Activated naive CD4-positive, alpha-beta T cell treated with anti-CD3 and anti-CD28 coated beads, Interleukin-2, amount 10 ng/mL, durations not matched to agents 7 days and 5 days (primary cell): ENCODE measurements at regions not wholly inside any gene's neighbourhood (a gene's known extent, or its start where the extent isn't known, plus 50 kb on each side); places are given as distances from the start of the nearest gene placed in this dataset.

Experiments used
- CTCF ChIA-PET: fragments of 350-600 bp; sonication (Branson Sonifier 250); formaldehyde crosslinking; loops from one replicate; lab custom pipeline; 2021; ENCODE audit warnings: antibody characterized with exemption; lab: Charles Lee
- DNase-seq: peaks from one replicate; pipeline ENCODE4 v3.0.0-alpha.2; 2020
- H3K27ac Mint-ChIP-seq: one replicate; pipeline ENCODE4 v1.8.0; 2021; ENCODE audit warnings: mild to moderate bottlenecking, moderate library complexity, mixed read lengths
- H3K27me3 Mint-ChIP-seq: one replicate; pipeline ENCODE4 v1.8.0; 2021; ENCODE audit warnings: mild to moderate bottlenecking, mixed read lengths
- H3K36me3 Mint-ChIP-seq: one replicate; pipeline ENCODE4 v1.8.0; 2021; ENCODE audit warnings: mixed read lengths
- H3K4me1 Mint-ChIP-seq: one replicate; pipeline ENCODE4 v1.8.0; 2021; ENCODE audit warnings: mixed read lengths
- H3K4me3 Mint-ChIP-seq: one replicate; pipeline ENCODE4 v1.8.0; 2021; ENCODE audit warnings: mild to moderate bottlenecking, moderate library complexity, mixed read lengths
- H3K9me3 Mint-ChIP-seq: one replicate; pipeline ENCODE4 v1.8.0; 2021; ENCODE audit warnings: mixed read lengths

DNA sequence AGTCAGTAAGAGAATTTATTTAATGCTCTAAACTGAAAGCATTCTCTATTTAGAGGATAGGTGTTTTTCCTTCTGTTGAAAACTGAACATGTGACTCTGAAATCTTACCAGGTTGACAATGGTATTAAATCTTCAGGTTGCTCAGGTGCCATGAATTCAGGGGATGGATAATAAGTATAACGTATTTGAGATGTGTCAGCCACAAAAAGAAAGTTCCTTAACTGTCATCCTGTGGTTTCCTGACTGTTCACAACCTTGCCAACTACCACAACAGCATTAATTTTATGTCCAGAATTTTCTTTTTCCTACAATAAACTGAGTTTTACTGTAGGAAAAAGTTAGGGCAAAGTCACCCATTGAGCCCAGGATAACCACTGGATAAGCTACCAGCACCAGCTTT is 243.3 kb upstream of the PSMD7 start:
- no peaks in the 10 kb centered on the region for H3K36me3 Mint-ChIP-seq
- H3K27me3 Mint-ChIP-seq: no peaks in the 10 kb centered on the region
- H3K4me3 Mint-ChIP-seq: no peak overlapping the region
- no peak for DNase-seq
- H3K27ac Mint-ChIP-seq: no peak overlapping the region
- no peaks in the 10 kb centered on the region for H3K4me1 Mint-ChIP-seq
- CTCF ChIA-PET: interaction anchor here (1.0 kb wide), 1 partner anchor 8 kb away, joined by 3 read pairs; no protein-coding TSS in a partner anchor
- H3K9me3 Mint-ChIP-seq: peaks cover 2% of the 10 kb centered on the region

- DNase-seq: no peak
- Mint-ChIP-seq H3K9me3 (peaks cover 2% of the 10 kb centered on the region), H3K4me3 (no peak overlapping the region), H3K4me1 (no peaks in the 10 kb centered on the region), H3K36me3 (no peaks in the 10 kb centered on the region), H3K27ac (no peak overlapping the region), H3K27me3 (no peaks in the 10 kb centered on the region)
- CTCF ChIA-PET: no interaction called here
Observed at GRCh38 chr16:74052016-74052415, 244.6 kb upstream of the PSMD7 start.

DNA sequence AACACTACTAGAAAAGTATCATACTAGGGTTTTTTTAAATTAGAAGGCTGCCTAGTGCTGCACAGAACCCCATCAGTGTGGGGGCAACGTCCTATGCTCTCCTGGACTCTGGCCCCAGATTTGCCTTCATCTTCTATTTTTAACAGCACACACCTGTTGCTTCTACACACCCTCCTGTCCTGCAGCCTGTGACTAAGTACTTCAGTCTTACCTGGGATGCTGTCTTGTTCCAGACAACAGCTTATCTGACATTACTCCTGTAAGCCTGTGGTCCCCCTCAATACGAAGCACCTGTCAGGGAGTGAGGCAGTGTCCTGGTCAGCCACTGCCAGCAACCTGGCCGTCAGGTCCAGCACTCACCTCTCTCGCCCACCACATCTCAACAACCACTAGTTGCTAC is 247.6 kb upstream of the PSMD7 start:
- no peak overlapping the region for H3K4me3 Mint-ChIP-seq
- no peaks in the 10 kb centered on the region for H3K4me1 Mint-ChIP-seq
- no peak overlapping the region for H3K27ac Mint-ChIP-seq
- no peaks in the 10 kb centered on the region for H3K27me3 Mint-ChIP-seq
- peaks cover 2% of the 10 kb centered on the region for H3K9me3 Mint-ChIP-seq
- no peaks in the 10 kb centered on the region for H3K36me3 Mint-ChIP-seq
- CTCF ChIA-PET: no interaction called here
- DNase-seq: no peak

DNA sequence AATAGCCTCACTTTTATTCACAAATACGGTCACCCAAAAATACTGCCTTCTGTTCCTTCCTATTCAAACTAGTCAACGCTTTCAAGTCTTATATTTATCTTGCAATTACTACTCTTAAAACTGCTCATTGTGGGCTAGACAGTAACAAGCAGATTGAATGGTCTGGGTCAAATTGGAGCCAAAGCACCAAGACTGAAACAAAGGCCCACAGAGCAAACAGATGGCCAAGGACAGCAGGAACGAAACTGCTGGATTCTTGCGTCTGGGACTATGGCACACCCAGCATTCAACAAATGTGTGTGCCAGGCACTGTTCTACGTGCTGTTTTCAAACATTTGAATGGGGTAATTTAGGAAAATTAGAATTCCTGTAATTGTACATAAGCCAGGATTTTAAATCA is 250.1 kb upstream of the PSMD7 start:
- H3K4me3 Mint-ChIP-seq: no peak overlapping the region
- no peak for DNase-seq
- no peak overlapping the region for H3K27ac Mint-ChIP-seq
- H3K36me3 Mint-ChIP-seq: no peaks in the 10 kb centered on the region
- CTCF ChIA-PET: no interaction called here
- no peaks in the 10 kb centered on the region for H3K27me3 Mint-ChIP-seq
- H3K4me1 Mint-ChIP-seq: no peaks in the 10 kb centered on the region
- H3K9me3 Mint-ChIP-seq: peaks cover 2% of the 10 kb centered on the region

GRCh38 chr16:74045513-74045912 is 251.1 kb upstream of the PSMD7 start:
- H3K27me3 Mint-ChIP-seq: no peaks in the 10 kb centered on the region
- no peaks in the 10 kb centered on the region for H3K36me3 Mint-ChIP-seq
- no peak overlapping the region for H3K4me3 Mint-ChIP-seq
- H3K27ac Mint-ChIP-seq: no peak overlapping the region
- no peaks in the 10 kb centered on the region for H3K9me3 Mint-ChIP-seq
- CTCF ChIA-PET: interaction anchor here (1.1 kb wide), 1 partner anchor 8 kb away, joined by 3 read pairs; no protein-coding TSS in a partner anchor
- no peaks in the 10 kb centered on the region for H3K4me1 Mint-ChIP-seq
- no peak for DNase-seq

- no peaks in the 10 kb centered on the region for H3K9me3 Mint-ChIP-seq
- no peaks in the 10 kb centered on the region for H3K36me3 Mint-ChIP-seq
- H3K4me1 Mint-ChIP-seq: no peaks in the 10 kb centered on the region
- no peak overlapping the region for H3K27ac Mint-ChIP-seq
- no peaks in the 10 kb centered on the region for H3K27me3 Mint-ChIP-seq
- no peak overlapping the region for H3K4me3 Mint-ChIP-seq
- DNase-seq: no peak
- CTCF ChIA-PET: no interaction called here
Observed at GRCh38 chr16:74035816-74036215, 260.8 kb upstream of the PSMD7 start.

DNA sequence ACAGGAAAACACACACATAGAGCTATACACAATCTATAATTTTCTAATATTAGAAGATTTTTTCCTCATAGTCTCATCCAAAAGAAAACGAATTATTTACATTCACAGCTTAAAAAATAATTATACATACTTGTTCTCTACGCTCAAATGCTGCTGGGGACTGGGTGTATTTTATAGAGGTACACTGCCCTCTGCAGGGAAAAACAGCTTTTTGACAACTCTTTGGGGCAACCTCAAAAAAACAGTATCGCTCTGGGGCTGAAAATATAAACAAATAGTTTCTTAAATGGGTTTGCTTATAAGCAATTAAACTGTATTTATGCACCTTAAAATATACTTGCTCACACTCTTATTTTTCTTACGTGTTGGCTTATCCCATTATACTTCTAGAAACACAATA is 261.8 kb upstream of the PSMD7 start:
- no peaks in the 10 kb centered on the region for H3K4me1 Mint-ChIP-seq
- H3K36me3 Mint-ChIP-seq: no peaks in the 10 kb centered on the region
- H3K4me3 Mint-ChIP-seq: no peak overlapping the region
- H3K27me3 Mint-ChIP-seq: no peaks in the 10 kb centered on the region
- DNase-seq: no peak
- H3K9me3 Mint-ChIP-seq: no peaks in the 10 kb centered on the region
- CTCF ChIA-PET: no interaction called here
- H3K27ac Mint-ChIP-seq: no peak overlapping the region

GRCh38 chr16:74034200-74034599 is 262.4 kb upstream of the PSMD7 start:
- no peak overlapping the region for H3K4me3 Mint-ChIP-seq
- no peaks in the 10 kb centered on the region for H3K4me1 Mint-ChIP-seq
- H3K27me3 Mint-ChIP-seq: no peaks in the 10 kb centered on the region
- CTCF ChIA-PET: no interaction called here
- no peak for DNase-seq
- H3K9me3 Mint-ChIP-seq: no peaks in the 10 kb centered on the region
- H3K36me3 Mint-ChIP-seq: no peaks in the 10 kb centered on the region
- no peak overlapping the region for H3K27ac Mint-ChIP-seq

DNA sequence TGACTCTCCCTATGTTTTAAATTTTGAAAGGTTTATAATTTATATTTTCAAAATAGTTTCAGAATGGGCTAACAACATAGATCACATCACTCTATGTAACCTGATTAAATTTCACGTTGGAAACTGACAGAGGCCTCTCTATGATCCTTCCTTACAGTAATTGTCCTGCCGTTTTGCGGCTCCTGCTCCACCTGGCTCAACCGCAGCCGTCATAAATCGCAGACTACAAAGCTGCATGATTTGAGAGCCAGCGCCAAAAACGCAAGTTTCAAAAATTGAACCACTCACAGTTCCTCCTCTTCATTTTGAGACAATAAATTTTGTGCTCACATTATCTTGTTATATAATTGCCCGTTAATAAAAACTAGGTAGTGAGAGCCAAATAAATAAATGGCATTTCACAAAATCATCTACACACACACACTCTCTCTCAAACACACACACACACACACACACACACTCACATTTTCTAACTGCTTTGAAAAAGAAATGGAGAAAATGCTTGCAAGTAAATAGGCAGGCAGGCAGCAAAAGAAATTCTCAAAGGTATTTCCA is 263.1 kb upstream of the PSMD7 start:
- Mint-ChIP-seq H3K4me1 (no peaks in the 10 kb centered on the region), H3K27ac (no peak overlapping the region), H3K4me3 (no peak overlapping the region), H3K9me3 (no peaks in the 10 kb centered on the region), H3K36me3 (no peaks in the 10 kb centered on the region), H3K27me3 (no peaks in the 10 kb centered on the region)
- no peak for DNase-seq
- CTCF ChIA-PET: no interaction called here

GRCh38 chr16:74031551-74031950 is 265.1 kb upstream of the PSMD7 start:
- Mint-ChIP-seq H3K4me3 (no peak overlapping the region), H3K9me3 (no peaks in the 10 kb centered on the region), H3K27ac (no peak overlapping the region), H3K4me1 (no peaks in the 10 kb centered on the region), H3K36me3 (no peaks in the 10 kb centered on the region), H3K27me3 (no peaks in the 10 kb centered on the region)
- DNase-seq: no peak
- CTCF ChIA-PET: no interaction called here

GRCh38 chr16:74030000-74030706 is 266.5 kb upstream of the PSMD7 start:
- Mint-ChIP-seq H3K36me3 (no peaks in the 10 kb centered on the region), H3K4me1 (no peaks in the 10 kb centered on the region), H3K4me3 (no peak overlapping the region), H3K9me3 (no peaks in the 10 kb centered on the region), H3K27ac (no peak overlapping the region), H3K27me3 (no peaks in the 10 kb centered on the region)
- no peak for DNase-seq
- CTCF ChIA-PET: no interaction called here

- Mint-ChIP-seq H3K4me3 (no peak overlapping the region), H3K27ac (no peak overlapping the region), H3K36me3 (no peaks in the 10 kb centered on the region), H3K27me3 (no peaks in the 10 kb centered on the region), H3K9me3 (no peaks in the 10 kb centered on the region), H3K4me1 (no peaks in the 10 kb centered on the region)
- DNase-seq: no peak
- CTCF ChIA-PET: no interaction called here
Observed at GRCh38 chr16:74029115-74029792, 267.4 kb upstream of the PSMD7 start.

- Mint-ChIP-seq H3K4me1 (no peaks in the 10 kb centered on the region), H3K36me3 (no peaks in the 10 kb centered on the region), H3K27ac (no peak overlapping the region), H3K4me3 (no peak overlapping the region), H3K27me3 (no peaks in the 10 kb centered on the region), H3K9me3 (no peaks in the 10 kb centered on the region)
- DNase-seq: no peak
- CTCF ChIA-PET: no interaction called here
Observed at GRCh38 chr16:74026373-74027281, 270.0 kb upstream of the PSMD7 start.

GRCh38 chr16:74024953-74025352 is 271.7 kb upstream of the PSMD7 start:
- H3K27ac Mint-ChIP-seq: no peak overlapping the region
- no peaks in the 10 kb centered on the region for H3K27me3 Mint-ChIP-seq
- H3K4me1 Mint-ChIP-seq: no peaks in the 10 kb centered on the region
- no peak for DNase-seq
- CTCF ChIA-PET: no interaction called here
- no peaks in the 10 kb centered on the region for H3K9me3 Mint-ChIP-seq
- no peak overlapping the region for H3K4me3 Mint-ChIP-seq
- H3K36me3 Mint-ChIP-seq: no peaks in the 10 kb centered on the region
